ENCODE measurements at regions not wholly inside any gene's neighbourhood (a gene's known extent, or its start where the extent isn't known, plus 50 kb on each side); places are given as distances from the start of the nearest gene placed in this dataset.

DNA sequence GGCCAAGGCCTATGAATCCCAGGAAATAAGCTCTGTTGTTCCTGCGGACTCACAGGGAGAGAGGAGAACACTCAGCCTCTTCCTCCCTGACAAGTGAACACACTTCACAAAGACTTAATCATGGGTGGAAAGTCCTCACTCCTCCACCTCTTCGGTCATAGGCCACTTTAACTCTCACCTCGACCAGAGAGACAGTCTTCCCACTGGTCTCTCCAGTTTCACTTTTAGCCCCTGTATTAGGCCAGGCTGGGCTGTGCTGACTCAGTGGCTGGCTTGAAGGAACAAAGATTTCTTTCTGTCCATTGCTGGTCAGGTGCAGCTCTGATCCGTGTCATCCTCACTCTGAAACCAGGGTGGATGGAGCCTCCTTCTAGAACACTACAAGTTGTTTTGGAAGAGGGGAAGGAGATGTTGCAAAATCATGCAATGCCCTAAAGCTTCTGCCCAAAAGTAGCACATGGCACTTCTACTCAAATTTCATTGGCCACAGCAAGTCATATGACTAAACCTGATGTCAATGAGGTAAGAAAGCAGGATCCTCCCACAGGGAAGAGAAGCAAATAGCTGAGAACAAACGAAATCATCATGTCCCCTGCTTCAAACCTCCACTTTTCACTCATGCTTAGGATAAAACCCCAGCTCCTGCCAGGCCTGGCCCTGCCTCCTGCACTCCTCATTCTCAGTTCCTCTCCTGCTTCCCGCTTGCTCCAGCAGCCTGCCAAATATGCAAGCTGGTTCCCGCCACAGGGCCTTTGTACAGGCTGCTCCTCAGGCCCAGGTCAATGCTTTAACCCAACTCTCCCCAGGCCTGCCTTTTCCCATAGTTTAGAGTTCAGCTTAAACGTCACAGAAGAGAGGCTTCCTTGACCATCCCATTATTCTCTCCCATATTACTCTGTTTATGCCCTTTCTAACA, 150.5 kb upstream of the RUNX3 start:
- no peak for DNase-seq

DNA sequence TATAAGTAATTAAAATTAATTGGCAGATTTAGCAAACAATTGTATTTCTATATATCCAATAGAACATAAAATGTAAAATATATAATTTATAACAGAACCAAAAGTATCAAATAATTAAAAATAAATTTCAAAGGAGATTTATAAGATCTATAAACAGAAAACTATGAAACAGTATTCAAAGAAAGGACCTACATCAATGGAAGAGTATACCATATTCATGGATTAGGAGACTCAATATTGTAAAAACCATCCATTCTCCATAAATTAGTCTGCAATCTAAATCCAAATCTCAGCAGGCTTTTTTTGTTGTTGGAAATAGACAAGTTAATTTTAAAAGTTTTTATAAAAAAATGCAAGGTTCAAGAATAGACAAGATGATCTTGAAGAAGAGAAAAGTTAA, 149.0 kb upstream of the RUNX3 start:
- DNase-seq: no peak

DNA sequence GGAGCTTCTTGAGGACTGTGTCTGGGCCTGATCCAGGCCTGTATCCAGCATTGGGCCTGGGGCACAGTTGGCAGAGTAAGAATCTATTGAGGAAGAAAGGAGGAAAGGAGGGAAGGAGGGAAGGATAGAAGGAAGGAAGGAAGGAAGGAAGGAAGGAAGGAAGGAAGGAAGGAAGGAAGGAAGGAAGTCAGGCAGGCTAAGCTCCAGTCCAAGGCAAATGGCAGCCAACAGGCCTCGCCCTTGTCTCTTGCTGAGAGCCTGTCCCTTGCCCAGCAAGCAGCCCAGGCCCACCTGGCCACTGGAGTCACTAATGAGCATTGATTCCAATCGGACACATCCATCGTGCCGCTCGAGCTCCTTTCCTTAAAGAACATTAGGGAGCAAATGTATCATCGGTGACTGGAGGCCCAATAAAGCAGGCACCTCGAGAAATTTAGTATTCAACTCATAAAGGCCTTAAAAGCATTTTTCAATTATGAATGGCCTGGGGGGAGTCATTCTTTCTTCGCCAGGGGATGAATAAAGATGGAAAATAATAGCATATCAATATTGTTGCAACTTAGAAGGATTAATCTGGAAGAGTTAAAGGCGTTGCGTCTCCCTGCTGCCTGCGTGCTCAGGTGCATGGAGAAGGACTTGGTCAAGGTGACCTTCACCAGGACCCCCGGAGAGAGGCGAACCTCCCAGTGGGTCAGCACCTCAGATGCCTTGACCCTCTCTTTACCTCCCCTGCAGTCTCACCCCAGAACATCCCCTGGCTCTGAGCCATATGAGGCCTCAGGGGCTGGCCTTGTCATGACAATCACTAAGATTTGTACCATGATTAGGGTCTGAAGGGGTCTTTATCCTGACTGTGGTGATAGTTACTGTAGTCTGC, 144.5 kb upstream of the RUNX3 start:
- no peak for DNase-seq

DNA sequence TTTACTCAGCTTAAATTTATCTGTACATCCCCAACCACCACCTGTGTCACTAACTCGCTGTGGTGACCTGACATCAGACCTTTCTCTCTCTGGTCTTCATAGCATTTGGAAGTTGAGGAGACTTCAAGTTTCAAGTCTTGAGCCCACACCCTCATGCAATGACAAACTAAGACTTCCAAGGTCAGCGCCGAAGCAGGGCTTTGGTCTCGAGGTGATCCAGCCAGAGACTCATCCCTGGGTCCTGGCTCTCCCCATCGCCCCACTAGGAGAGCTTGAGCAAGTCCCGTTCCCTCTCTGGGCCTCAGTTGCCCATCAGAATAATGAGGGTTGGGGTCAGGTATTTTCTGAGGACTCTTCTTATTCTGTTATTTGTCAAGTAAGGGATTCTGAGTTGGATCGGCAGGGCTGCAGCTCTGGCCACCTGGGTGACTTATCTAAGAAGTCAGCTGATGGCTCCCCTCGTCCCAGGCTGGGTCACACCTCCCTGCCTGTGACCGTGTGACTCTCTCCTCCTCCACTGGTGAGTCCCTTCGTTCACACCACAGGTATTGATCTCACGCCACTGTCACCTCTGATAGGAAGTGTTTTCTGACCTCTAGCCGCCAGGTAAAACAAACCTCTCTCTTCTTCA, 143.7 kb upstream of the RUNX3 start:
- no peak for DNase-seq

DNA sequence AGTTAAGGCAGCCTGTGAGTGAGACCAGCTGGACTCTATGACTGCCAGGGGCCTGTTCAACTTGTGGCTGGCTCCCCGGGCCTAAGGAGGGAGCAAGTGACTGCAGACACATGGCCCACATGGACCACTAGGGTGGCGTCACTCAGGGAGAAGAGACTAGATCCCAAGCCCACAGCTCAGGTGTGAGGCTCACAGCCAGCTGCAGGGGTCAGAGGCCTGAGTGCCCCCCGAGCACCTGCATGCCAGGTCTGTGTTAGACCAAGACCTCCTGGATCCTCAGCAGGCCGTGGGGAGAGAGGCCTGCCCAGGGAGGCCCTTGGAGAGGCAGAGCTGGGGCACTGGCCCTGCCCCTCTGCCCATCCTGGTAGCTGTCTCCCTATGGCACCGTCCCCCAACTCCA, 142.4 kb upstream of the RUNX3 start:
- no peak for DNase-seq

DNA sequence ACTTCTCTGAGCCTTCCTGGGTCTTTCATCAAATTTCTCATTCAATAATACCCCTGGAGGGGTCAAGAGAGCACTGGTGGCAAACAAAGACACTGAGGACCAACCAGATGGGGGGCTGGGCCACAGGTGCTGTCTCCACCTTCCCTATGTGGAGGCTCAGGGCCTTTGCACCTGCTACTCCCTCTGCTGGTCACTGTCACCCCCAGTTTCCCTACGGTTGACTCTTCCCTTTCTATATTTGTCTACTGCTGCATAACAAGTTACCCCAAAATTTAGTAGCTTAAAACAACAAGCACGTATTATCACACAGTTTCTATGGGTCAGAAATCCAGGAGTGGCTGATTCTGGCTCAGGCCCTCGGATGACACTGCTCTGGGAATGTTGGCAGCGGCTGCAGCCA, 138.8 kb upstream of the RUNX3 start:
- DNase-seq: no peak

DNA sequence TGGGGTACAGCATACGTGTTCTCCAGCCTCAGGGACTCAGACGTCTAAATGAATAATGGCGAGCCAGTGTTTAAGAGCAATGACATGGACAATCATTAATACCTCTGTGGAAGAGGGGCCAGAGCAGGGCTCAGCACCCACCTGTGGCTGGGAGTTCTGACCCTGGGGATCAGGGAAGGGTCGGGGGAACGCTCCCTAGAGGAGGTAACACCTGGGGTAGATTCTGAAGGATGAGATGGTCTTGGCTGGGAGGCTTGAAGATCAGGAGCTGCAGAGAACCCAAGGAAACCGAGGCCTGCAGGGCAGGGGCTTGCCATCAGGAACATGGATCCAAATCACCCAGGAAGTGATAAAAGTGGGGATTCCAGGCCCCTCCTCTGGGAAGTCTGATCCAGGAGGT, 138.2 kb upstream of the RUNX3 start:
- DNase-seq: no peak

DNA sequence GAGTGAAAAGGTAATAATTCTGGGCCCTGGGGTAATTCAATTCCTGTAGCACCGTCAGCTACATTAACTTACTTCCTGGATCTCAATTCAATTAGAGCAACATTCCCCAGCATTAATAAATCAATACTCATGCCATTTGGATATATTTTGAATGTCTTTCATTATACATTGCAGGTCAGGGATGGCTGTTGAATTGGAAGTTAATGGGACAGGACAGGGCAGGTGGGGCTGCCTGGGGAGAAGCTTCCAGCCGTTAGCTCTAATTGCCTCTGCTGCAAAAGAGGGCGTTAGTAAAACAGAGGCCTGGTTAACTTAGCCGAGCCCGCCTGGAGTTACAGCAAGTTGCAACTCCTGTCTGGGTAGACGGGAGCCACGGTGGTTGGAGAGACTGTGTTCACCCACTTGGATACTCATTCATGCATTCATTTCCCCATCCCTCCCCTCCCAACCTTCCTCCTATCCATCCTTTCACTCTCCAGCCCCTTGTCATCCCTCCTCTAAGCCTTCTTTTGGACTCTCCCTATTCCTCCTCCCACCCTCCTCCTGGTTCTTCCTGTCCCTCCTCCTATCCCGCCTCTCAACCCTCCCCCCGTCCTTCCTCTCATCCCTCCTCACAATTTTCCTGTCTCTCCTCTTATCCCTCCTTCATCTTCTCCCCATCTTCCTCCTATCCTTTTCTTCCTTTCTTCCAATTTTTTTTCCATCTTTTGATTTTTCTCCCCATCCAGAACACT, 137.6 kb upstream of the RUNX3 start:
- no peak for DNase-seq

DNA sequence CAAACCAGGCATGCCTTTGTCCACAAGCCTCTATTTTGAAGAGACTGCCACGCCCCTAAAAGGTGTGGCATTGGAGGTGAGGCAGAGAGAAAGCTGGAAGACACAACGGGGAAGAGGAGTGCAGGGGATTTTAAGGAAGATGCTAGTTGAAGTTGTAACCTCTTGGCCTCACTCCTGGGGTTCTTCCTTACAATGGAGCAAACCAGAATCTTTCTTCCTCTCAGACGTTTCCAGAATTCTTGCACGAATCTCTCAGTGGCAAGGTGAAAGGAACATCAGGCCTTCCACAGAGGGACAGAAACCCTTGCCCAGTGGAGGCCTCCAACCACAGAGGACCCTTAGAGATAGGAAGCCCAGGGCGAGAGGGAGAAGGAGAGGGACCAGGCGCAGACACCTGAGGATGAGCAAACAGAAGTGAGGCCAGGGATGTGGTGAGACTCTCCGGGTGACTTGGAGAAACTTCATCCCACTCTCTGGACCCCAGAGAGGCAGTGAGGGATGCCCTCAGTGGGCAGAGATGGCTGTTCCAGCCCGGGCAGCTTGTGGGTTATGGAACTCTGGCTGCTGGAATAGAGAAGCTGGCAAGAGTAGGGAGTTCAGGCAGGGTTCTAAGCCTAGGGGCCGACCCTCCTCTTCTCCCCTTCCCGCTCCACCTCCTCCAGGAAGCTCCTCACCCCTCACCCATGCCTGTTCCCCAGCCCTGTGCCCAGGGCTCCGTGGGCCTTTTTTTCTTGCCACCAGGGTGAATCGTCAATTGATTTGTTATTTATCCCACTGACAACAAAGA, 136.8 kb upstream of the RUNX3 start:
- DNase-seq: no peak

DNA sequence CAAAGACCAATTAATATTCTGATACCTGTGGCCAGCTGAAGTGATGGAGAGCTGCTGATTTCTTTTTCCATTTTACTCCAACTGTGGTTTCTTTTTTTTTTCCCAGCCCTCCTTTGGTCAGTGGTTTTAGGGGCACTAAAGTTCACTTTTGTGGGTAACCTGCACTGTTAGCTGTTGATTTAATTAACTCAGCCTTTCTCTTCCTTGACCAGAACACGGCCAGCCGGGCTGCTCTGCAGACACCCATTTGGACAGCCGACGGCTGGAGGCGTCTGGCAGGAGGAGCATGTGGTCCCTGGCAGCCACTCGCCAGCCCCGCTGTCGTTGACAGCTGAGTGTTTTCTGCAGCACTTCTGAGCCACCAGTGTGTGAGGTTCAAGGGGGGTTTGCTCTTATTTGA, 136.2 kb upstream of the RUNX3 start:
- no peak for DNase-seq

DNA sequence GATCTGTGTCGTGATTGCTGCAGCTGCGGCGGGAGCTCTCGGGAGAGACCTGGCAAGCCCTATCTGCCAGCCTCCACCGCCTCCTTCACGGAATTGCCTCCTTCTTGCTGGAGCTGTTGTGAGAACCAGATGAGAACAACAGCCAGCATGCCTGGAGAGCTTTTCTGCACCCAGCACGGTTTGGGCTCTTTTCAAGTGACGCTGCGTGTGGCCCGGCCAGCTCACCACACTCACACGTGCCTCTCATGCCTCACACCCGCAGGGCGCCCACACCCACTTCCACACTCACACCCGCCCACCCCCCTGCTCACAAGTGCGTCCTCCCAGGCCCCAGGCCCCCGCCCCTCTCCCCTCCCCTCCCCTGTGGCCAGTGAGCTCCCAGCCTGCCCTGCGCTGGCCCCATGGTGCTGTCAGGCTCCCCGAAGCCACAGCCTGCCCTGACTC, 135.7 kb upstream of the RUNX3 start:
- DNase-seq: no peak

DNA sequence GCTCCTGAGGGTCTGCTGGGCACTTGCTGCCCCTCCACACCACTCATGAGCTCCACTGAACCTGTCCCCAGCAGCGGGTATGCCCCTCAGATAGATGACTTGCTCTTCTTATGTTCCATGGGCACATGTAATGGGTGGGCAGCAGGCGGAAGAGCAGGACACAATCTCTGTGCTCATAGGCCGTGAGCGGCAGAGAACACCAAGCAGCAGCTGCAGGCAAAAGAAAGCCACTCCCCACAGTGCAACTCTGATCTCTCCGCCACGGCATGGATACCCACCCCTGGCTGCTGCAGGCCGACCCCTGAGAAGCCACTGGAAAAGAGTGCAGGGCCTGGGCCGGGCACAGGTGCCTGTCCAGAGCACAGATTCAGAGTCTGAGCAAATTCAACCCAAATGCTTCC, 135.2 kb upstream of the RUNX3 start:
- DNase-seq: no peak

DNA sequence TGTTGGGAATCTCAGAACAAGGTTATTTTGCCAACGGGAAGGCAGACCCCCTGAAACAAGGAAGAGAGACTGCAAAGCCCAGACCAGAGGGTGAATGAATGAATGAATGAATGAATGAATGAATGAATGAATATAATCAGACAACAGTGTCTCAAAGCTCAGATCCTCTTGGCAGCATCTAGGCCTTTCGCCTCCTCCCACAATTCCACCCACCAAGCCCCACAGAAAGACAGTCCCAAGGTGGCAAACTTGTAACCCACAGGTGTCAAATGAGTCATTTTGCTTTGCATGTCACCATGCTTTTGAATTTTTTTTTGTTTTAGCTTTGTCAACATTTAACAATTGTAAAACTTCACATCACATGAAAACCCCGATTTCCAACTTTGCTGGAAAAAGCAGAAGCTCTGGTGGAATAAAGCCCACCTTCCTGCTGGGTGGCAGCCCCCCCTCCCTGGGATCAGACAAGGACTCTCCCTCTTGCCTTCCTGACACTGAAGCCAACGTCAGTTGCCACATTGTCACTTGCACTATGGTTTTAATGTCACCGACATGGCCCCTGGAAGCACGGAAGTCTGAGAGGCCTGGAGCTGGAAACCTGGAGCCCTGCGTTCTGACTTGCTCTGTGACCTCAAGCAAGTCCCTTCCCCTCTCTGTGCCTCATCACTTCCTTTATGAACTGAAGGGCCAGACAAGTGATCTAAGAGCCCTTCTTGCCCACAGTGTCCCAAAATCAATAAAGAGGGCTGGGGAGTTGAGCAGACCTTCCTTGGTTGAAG, 134.6 kb upstream of the RUNX3 start:
- no peak for DNase-seq

DNA sequence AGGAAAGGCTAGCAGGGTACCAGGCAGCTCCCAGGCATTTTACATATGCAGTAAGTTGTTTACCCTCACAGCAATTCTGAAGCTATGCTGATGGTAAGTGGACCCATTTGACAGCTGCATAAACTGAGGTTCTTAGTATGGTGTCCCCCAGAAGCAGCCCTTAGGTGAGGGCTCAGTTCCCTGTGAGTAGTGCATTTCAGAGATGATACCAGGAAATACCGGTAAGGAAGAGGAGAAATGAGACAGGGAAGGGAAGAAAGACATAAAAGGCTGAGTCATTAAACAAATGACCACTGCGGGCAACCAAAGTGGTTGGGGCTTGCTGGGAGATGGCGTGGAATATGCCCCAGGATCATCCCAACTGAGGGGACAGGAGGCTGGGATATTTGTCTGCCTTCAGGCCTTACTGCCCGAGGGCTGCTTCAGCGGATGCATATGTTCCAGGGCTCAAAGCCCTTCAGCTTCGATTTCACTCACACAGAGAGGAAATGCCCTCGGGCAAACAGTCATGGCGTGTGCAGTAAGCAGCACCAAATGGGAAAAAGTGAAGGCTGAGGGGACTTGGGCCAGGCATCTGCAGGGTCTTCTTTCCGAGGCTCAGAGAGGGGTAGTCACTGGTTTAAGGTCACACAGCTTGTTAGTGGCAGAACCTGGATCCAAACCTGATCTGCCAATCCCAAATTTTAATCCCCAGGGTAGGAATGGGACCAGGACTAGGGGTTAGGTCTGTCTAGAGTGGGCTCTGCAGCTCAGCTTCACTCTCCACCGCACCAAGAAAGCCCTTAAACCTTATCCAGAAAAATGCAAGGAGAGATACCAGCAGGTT, 133.7 kb upstream of the RUNX3 start:
- DNase-seq: no peak

DNA sequence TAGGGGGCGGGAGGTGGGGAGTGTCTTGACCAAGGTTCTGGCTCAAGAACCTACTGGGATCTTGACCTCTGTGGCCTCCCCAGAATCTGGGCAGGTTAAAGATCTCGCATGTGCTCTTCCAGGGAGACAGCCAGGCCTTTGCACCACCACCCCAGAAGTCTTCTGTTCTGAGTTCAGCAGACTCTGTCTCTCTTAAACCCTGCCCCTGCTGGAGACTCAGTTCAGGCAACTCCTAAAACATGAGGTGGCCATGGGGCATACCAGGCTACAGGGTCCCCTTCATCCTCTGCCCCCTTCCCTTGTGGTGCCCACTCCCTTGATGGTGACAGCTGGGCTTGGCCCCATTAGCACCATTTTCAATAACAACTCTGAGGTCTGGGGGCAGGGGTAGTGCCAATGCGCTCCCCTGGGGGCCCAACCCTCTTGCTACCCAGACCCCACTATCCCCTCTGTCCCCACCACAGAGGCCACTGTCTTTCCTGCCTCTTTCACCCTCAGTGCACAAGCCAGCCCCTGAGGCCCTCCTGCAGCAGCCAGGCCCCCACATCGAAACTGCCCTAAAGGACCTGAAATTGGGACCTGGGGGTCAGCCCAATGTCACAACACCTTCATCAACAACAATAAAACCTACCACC, 132.7 kb upstream of the RUNX3 start:
- DNase-seq: no peak

DNA sequence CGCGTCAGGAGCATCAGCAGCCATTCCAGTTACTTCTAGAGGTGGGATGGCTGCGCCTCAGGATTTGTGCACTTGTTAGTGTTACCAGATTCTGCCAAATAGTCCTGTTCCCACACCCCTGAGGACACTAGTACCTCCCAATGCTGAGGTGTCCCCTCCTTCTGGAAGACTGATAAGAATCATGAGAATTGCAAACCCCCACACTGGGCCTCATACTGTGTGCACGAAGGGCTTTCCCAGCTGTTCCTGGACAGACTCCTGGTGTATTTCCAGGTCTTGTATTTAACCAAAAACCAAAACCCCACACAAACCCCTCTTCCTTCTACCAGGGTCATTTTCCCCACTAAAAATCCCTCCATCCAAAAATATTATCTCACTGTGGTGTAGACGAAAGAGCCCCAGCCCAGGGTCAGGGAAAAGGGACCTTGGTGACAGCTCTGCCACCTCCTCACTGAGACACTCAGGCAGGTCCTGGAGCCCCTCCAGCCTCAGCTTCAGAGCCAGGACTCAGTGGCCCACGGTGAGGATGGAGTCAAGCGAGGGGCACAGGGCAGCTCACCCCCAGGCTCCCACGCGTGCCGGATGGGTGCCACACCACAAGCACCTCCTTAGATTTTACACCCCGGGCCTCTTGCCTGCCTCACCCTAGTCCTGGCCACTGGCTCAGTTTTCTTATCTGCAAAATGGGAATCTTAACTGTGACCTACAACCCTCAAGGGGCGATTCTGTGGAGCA, 131.4 kb upstream of the RUNX3 start:
- no peak for DNase-seq

DNA sequence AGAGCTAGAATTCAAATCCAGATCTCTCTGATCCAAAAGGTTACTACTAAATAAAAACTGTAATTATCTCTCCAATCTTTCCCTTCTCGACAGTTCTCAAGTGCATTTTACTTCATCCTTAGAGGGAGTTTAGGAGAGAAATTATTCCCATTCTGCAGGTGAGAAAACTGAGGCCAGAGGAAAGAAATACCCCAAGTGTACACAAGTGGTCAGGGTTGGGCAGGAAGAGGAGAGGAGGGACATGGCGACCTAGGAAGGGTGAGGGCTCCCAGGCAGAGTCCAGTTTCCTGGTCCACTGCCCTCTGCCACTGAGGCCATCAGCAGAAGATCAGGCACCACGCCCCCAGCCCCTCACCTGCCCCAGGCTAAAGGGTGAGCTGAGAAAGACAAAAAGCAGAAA, 127.1 kb upstream of the RUNX3 start:
- DNase-seq: no peak

DNA sequence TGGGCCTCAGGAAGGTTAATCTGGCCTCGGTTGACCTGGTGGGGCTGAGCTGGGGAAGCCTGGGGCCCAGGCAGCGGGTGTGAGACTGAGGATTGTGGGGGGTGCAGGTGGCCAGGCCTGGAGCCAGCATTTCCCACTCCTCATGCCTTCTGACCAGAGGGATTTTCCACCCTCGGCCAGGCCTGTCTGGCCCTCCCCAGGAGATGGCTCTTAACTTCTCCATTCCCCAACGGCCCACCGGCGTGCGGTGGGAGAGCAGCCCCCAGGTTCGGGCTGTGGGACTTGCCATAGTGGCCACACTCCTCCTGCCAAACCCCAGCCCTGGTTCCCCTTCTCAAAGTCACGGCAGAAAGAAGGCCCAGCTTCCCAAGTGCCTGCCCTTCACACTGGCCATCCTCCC, 126.5 kb upstream of the RUNX3 start:
- no peak for DNase-seq

DNA sequence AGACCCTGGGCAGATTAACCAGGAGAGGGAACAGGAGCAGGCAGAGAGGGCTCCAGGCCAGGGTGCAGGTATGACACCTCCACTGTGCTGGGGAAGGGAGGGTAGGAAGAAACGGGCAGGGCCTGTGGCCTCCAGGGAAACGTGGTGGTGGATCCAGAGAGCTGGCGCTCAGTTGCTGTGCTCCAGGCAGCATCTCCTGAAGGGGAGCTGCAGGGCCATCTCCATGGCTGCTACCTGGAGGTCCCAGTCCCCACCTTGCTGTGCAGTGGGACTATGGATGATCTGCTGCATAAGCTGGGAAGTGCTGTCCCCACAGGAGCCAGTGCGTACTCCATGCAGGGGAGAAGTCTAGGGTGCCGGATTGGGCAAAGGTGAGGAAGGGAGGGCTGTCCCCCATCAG, 125.9 kb upstream of the RUNX3 start:
- DNase-seq: no peak
